ENCODE measurements at regions not wholly inside any gene's neighbourhood (a gene's known extent, or its start where the extent isn't known, plus 50 kb on each side); places are given as distances from the start of the nearest gene placed in this dataset.

GRCh38 chr16:77499373-77500285 is 64.8 kb upstream of the ADAMTS18 start:
- TF ChIP-seq CTCF (IDR thresholded peaks at IDR 0.05) (no peak), EZH2 (IDR thresholded peaks at IDR 0.05) (no peak)

Measured in neural progenitor cell (in vitro differentiated cells).